GM08714 (cell line): ENCODE measurements at regions not wholly inside any gene's neighbourhood (a gene's known extent, or its start where the extent isn't known, plus 50 kb on each side); places are given as distances from the start of the nearest gene placed in this dataset.
"Not testable (repeated sequence)": the region's sequence is repeated elsewhere in the genome, so short reads cannot be mapped to it uniquely, and the experiment has no call there.

ENCODE experiments used
- H3K4me3 ChIP-seq: fragments of 200-500 bp; sonication (Bioruptor generic); 2 replicates; pipeline ENCODE4 v1.5.1; 2014; ENCODE audit warnings: mild to moderate bottlenecking, low read length, inconsistent platforms
- ZNF274 ChIP-seq: IDR thresholded peaks from 2 replicates; pipeline ENCODE4 v1.6.1; 2012; ENCODE audit warnings: mild to moderate bottlenecking, low read depth, low read length

DNA sequence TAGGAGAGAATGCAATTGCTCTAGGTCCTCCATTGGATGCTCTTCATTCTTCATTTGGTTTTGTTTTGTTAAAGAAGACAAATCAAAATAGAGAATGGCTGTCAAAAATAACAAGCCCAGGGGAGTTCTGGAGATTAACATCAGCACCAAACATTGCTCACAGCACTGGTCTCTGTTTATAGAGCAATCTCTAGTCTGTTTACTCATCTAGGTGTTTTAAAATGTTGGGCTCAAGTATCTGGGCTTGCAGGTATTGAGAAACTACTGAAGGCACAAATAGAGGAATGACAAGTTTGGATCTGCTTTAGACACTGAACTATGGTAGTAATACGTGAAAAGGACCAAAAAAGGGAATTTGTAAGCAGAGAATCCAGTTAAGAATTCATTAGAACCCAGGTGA, 77.0 kb upstream of the TMC1 start:
- TF ChIP-seq ZNF274: no peak

DNA sequence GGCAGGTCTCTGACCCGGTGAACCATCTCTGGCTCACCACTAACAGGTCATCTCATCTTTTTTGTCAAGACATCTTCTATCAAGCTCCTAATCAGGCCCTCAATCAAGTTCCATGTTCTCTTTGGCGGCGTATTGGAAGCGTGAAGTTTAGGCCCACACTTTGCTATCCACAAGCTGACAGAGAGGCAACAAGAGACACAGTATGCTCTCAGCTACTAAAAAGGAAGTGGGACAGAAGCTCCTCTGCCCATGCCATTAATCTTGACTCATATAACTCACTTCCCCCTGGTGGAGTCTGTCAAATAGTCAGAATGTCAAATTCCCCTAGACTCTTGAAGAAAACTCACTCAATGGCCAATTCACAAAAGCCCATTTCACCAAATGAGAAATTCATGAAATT, 77.6 kb upstream of the TMC1 start:
- no peak for TF ChIP-seq ZNF274
- no peak overlapping the region for H3K4me3 ChIP-seq

More for the DNA sequence above, 77.0 kb upstream of the TMC1 start:
- H3K4me3 ChIP-seq: no peak overlapping the region

- no peak overlapping the region for H3K4me3 ChIP-seq
- TF ChIP-seq ZNF274: no peak
Measured at GRCh38 chr9:72441848-72442607, 77.0 kb upstream of the ZFAND5 start.

- no peak overlapping the region for H3K4me3 ChIP-seq
- TF ChIP-seq ZNF274: no peak
Measured at GRCh38 chr9:72440992-72441847, 76.2 kb upstream of the ZFAND5 start.

DNA sequence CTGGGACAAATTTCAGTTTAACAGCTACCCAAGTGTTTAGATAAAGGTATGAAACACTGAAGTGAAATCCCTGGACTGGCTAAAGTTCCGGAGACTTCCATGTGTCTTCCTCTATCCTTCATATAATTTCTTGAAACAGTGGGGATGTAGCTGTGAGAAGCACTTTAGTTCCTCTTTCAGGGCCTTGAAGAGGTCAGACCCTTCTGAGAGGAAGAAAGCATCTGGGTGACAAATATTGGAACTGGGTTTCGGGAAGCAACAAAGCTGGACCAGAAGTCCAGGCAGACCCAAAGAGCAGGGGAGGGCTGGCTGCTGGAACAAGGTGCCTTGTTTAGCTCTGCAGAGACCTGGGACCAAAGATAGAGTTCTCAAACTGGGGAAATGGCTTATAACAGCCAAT, 75.4 kb upstream of the ZFAND5 start:
- no peak overlapping the region for H3K4me3 ChIP-seq
- no peak for TF ChIP-seq ZNF274

GRCh38 chr9:72433616-72434267, 68.7 kb upstream of the ZFAND5 start:
- not testable (repeated sequence) for H3K4me3 ChIP-seq

DNA sequence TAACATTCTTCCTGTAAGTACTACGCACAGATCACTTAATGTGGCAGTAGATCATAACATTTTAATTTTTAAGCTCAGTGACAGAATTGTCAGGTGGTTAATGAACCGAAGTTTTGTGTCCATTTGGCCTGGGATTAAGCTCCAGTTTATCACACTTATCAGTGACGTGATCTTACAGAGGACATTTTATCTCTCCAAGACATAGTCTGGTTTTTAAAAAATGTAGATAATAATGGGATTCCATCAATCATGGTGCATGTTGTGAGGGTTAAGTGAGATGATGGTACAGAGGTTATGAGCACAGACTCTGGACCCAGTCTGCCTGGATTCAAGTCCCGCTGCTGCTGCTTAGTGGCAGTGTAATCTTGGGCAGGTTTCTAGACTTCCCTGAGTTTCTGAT, 66.0 kb upstream of the ZFAND5 start:
- TF ChIP-seq ZNF274: no peak

GRCh38 chr9:72428329-72428728, 63.3 kb upstream of the ZFAND5 start:
- TF ChIP-seq ZNF274: no peak
- no peak overlapping the region for H3K4me3 ChIP-seq

More for the DNA sequence above, 66.0 kb upstream of the ZFAND5 start:
- H3K4me3 ChIP-seq: no peak overlapping the region

DNA sequence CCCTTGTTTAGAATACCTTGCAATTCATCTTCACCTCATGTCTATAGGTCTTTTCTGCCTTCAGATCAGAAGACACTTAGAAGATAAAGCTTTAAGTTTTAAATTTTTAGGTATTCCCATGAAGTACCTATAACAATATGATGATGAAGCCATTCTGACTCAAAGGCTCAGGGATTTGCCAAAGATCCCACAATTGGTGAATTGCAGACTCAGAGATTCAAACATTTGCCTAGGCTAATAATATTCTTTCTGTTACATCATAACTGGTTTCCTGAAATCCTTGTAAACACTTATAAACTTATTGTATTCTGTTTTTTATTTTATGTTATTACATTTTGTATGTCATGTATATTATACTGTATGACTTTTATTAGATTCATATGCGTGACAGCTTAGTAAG, 62.8 kb upstream of the ZFAND5 start:
- no peak for TF ChIP-seq ZNF274
- H3K4me3 ChIP-seq: no peak overlapping the region

DNA sequence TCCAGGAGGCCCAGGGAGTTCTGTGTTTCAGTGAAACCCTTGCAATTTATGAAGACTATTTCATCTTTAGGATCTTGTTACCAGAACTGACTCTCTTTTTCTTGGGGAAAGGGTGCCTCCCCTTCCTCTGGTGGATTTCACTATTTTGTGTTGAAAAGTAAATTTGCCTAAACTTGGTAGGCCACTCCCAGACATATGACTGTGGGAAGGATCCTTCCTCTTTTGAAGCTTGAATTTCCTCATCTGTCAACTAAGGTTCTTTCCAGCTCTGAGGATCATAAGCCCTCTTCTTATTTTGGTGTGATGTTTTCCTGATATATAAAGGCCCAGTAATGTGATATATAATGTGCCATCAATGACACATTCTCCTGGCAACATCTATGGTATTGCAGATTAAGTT, 59.1 kb upstream of the ZFAND5 start:
- no peak overlapping the region for H3K4me3 ChIP-seq
- TF ChIP-seq ZNF274: no peak

DNA sequence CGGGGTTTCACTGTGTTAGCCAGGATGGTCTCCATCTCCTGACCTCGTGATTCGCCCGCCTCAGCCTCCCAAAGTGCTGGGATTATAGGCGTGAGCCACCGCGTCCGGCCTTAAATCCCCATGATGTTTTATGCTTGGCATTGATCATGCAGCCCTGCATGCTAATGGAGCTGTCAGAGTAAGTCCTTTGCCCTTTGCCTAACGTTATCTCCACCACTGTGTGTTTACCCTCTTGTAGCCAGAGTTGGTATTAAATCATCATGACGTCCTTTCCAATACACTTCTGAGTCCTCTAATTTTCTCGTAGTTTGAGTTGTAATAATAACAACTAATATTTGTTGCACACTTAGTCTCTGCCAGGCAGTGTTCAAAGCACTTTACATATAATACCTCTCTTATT, 57.2 kb upstream of the ZFAND5 start:
- no peak overlapping the region for H3K4me3 ChIP-seq
- TF ChIP-seq ZNF274: no peak

DNA sequence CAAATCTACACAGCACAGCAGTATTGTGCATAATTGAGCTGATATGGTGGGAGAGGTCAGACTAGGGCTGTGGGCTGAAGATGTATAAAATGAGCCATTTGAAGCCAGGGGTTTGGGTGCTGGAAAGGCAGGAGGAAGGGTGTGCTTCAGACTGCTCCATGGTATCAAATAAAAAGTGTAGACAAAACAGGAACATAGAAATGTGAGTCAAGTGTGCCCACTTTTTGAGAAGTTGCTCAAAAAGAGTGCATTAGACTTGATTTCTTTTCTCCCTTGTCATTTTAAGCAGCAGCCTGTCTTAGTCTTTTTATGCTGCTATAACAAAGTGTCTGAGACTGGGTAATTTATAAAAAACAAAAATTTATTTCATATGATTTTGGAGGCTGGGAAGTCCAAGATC, 55.8 kb upstream of the ZFAND5 start:
- no peak overlapping the region for H3K4me3 ChIP-seq
- no peak for TF ChIP-seq ZNF274

DNA sequence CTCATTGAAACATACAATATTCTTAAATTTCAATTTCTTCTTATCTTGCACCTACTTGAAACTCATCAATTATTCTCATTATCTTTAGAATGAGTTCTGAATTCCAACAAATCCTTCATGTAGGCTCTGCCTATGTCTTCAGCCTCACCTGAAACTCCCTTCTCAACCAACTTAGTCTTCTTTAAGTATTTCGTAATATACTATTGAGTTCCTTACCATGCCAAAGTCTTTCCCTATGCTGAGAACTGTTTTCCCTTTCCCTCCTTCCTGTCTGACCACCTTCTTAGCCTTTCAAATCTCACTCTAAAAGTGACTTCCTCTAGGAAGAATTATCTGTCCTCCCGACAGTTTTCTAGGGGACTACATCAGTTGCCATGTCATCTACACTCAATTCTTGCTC, 50.9 kb upstream of the ZFAND5 start:
- TF ChIP-seq ZNF274: no peak

DNA sequence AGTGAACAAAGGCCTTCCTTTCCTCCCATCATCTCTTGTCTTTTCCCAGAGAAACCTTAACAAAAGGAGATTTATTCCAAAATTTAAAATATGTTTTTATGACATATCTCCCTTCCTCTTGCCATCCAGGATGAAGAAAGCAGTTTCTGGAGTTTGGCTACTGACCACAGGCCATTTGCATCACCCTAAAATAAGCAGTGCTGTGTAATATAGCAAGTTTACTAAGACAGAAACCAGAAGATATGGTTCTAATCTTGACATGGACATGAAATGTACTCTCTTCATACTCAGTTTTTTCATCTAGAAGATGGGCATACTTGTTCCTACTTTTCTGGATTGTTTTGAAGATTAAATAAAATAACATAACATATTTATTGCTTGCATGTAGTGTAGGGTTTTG, 50.2 kb upstream of the ZFAND5 start:
- TF ChIP-seq ZNF274: no peak
- H3K4me3 ChIP-seq: no peak overlapping the region

More for the DNA sequence above, 50.9 kb upstream of the ZFAND5 start:
- no peak overlapping the region for H3K4me3 ChIP-seq
